Endothelial cell of umbilical vein (primary cell): ENCODE measurements at regions not wholly inside any gene's neighbourhood (a gene's known extent, or its start where the extent isn't known, plus 50 kb on each side); places are given as distances from the start of the nearest gene placed in this dataset.

Experiments used
- BruUV-seq: library from RNA; stranded (reverse); fragments of 400-500 nt; replicated peaks from 2 replicates; lab custom pipeline; 2021; lab: Mats Ljungman, UMichigan
- CTCF ChIA-PET: fragments of 300-600, 350-600 bp; sonication (Branson Sonifier 250); formaldehyde crosslinking; loops from one replicate; lab custom pipeline; 2021; ENCODE audit warnings: antibody characterized with exemption, inconsistent platforms; lab: Charles Lee
- POLR2A ChIA-PET: fragments of 300-600, 350-600 bp; sonication (Branson Sonifier 250); formaldehyde crosslinking; loops from one replicate; lab custom pipeline; 2021; ENCODE audit warnings: antibody characterized with exemption, inconsistent platforms; lab: Charles Lee
- DNase-seq: peaks from one replicate; pipeline ENCODE4 v3.0.0-alpha.2; 2011; ENCODE audit warnings: low read depth, low spot score
- FAIRE-seq: peaks from 2 replicates; lab custom pipeline; 2011; peaks lifted over from hg19 to GRCh38; lab: Jason Lieb, UNC
- H2AFZ ChIP-seq: 2 replicates; pipeline ENCODE4 v1.6.0; 2012; ENCODE audit warnings: low read depth, low read length, control low read depth, inconsistent platforms
- H3K27ac ChIP-seq: 2 replicates; pipeline ENCODE4 v1.5.1; 2011; ENCODE audit warnings: low read depth, mild to moderate bottlenecking, control low read depth, low read length, moderate library complexity; ENCODE audit not compliant: insufficient read depth
- H3K27me3 ChIP-seq, 2 experiments: 2 replicates each; pipeline versions ENCODE4 v1.6.0 to v1.6.1; 2011; ENCODE audit warnings: low read length in 2 of 2, mixed read lengths in 1 of 2; ENCODE audit not compliant: control insufficient read depth in 2 of 2, insufficient read depth in 2 of 2
- H3K36me3 ChIP-seq, 2 experiments: 2 replicates in 1 of 2; 3 replicates in 1 of 2; pipeline ENCODE4 v1.5.1; 2011; ENCODE audit warnings: low read length in 2 of 2, mild to moderate bottlenecking in 1 of 2, moderate library complexity in 1 of 2; ENCODE audit not compliant: control insufficient read depth in 2 of 2, insufficient read depth in 2 of 2; ENCODE audit errors: extremely low read depth in 1 of 2
- H3K4me1 ChIP-seq: 3 replicates; pipeline ENCODE4 v1.5.1; 2011; ENCODE audit warnings: mild to moderate bottlenecking, low read length; ENCODE audit not compliant: control insufficient read depth, insufficient read depth; ENCODE audit errors: extremely low read depth
- H3K4me2 ChIP-seq: 2 replicates; pipeline ENCODE4 v1.6.1; 2011; ENCODE audit warnings: low read length, control low read depth, mixed read lengths; ENCODE audit not compliant: insufficient read depth
- H3K4me3 ChIP-seq, 3 experiments: fragments of 200-600 bp in 1 of 3; sonication (generic), shearing (Covaris generic) in 1 of 3; replicated peaks in 1 of 3; 2 replicates each; pipeline ENCODE4 v1.5.1; 2011 to 2016; ENCODE audit warnings: control low read depth in 3 of 3, low read length in 3 of 3, mild to moderate bottlenecking in 2 of 3, inconsistent platforms in 1 of 3, low read depth in 1 of 3, moderate library complexity in 1 of 3; ENCODE audit not compliant: insufficient read depth in 1 of 3
- H3K79me2 ChIP-seq: 2 replicates; pipeline ENCODE4 v1.6.0; 2012; ENCODE audit warnings: low read length, inconsistent platforms; ENCODE audit not compliant: control insufficient read depth, insufficient read depth
- H3K9ac ChIP-seq: replicated peaks from 2 replicates; pipeline ENCODE3; 2011; ENCODE audit warnings: low read length, control low read depth; ENCODE audit not compliant: insufficient read depth; ENCODE audit errors: extremely low read depth
- H3K9me1 ChIP-seq: replicated peaks from 3 replicates; pipeline ENCODE4 v1.6.0; 2011; ENCODE audit warnings: mild to moderate bottlenecking, low read length; ENCODE audit not compliant: control insufficient read depth, insufficient read depth; ENCODE audit errors: extremely low read depth
- H3K9me3 ChIP-seq: replicated peaks from 2 replicates; pipeline ENCODE4 v1.5.1; 2012; ENCODE audit warnings: low read length, inconsistent platforms; ENCODE audit not compliant: control insufficient read depth, insufficient read depth
- H4K20me1 ChIP-seq: replicated peaks from 2 replicates; pipeline ENCODE3; 2011; ENCODE audit warnings: mild to moderate bottlenecking, low read length; ENCODE audit not compliant: control insufficient read depth, insufficient read depth; ENCODE audit errors: extremely low read depth
- EZH2 ChIP-seq: IDR thresholded peaks from 2 replicates; pipeline ENCODE4 v1.6.1; 2012; ENCODE audit warnings: borderline replicate concordance, low read depth, mild to moderate bottlenecking, moderate library complexity, low read length, inconsistent platforms; ENCODE audit not compliant: severe bottlenecking
- FOS ChIP-seq: IDR thresholded peaks from 2 replicates; pipeline ENCODE4 v1.6.1; 2011; ENCODE audit warnings: mild to moderate bottlenecking, low read length, moderate library complexity, borderline replicate concordance; ENCODE audit not compliant: insufficient read depth
- GATA2 ChIP-seq: IDR thresholded peaks from 2 replicates; pipeline ENCODE4 v1.7.0; 2011; ENCODE audit warnings: low read depth, mild to moderate bottlenecking, moderate library complexity, mixed read lengths, low read length; ENCODE audit not compliant: insufficient read length, insufficient read depth
- JUN ChIP-seq: IDR thresholded peaks from 2 replicates; pipeline ENCODE4 v1.6.1; 2011; ENCODE audit warnings: borderline replicate concordance, low read depth; ENCODE audit not compliant: insufficient read length, insufficient read depth
- MYC ChIP-seq: IDR thresholded peaks from one replicate; pipeline ENCODE4 v1.6.1; 2011; ENCODE audit warnings: mild to moderate bottlenecking, low read depth, low read length
- POLR2A ChIP-seq: IDR thresholded peaks from 2 replicates; pipeline ENCODE4 v1.6.1; 2012; ENCODE audit warnings: low read depth, mild to moderate bottlenecking, control low read depth, low read length
- POLR2AphosphoS5 ChIP-seq: IDR thresholded peaks from 2 replicates; pipeline ENCODE4 v1.6.1; 2012; ENCODE audit warnings: low read depth, mild to moderate bottlenecking, control low read depth, low read length, moderate library complexity; ENCODE audit not compliant: insufficient read depth
- dilution Hi-C: fragments of 300-500 bp; cut with MboI; formaldehyde crosslinking; loops from one replicate; pipeline ENCODE4 v1.15.0; 2019; ENCODE audit warnings: low sequenced_read_pairs; ENCODE audit not compliant: extremely low pct_ligation_motif_present
- intact Hi-C: fragments of 100-400 bp; cut with micrococcal nuclease; formaldehyde crosslinking; loops from one replicate; pipeline ENCODE4 v1.10.0; 2022

GRCh38 chr12:59250766-59251165 lies 330.5 kb upstream of the LRIG3 start:
- H3K9ac ChIP-seq = no peak overlapping the region
- no peaks in the 10 kb centered on the region for H3K79me2 ChIP-seq
- H3K4me2 ChIP-seq = no peak overlapping the region
- no peak overlapping the region for H3K4me3 ChIP-seq
- intact Hi-C loops (no loop called here), dilution Hi-C loops (no loop called here)
- no peaks in the 10 kb centered on the region for H3K27me3 ChIP-seq
- H3K27ac ChIP-seq = no peak overlapping the region
- FAIRE-seq (no peak), DNase-seq (no peak)
- TF ChIP-seq FOS (no peak), POLR2AphosphoS5 (no peak), EZH2 (no peak)
- POLR2A ChIA-PET = no interaction called here
- H3K9me1 ChIP-seq = no peaks in the 10 kb centered on the region
- no peaks in the 10 kb centered on the region for H3K9me3 ChIP-seq
- no peaks in the 10 kb centered on the region for H3K4me1 ChIP-seq
- no peaks in the 10 kb centered on the region for H3K36me3 ChIP-seq
- no peak overlapping the region for H2AFZ ChIP-seq
- no peaks in the 10 kb centered on the region for H4K20me1 ChIP-seq
- CTCF ChIA-PET = no interaction called here
- BruUV-seq = no TSS peak

- no peaks in the 10 kb centered on the region for H3K4me1 ChIP-seq
Measured at GRCh38 chr12:59240048-59240447, 319.7 kb upstream of the LRIG3 start.

More at GRCh38 chr12:59240048-59240447, 319.7 kb upstream of the LRIG3 start:
- ChIA-PET POLR2A (no interaction called here), CTCF (no interaction called here)
- H3K4me2 ChIP-seq = no peak overlapping the region
- no peaks in the 10 kb centered on the region for H3K36me3 ChIP-seq
- BruUV-seq = no TSS peak
- no peaks in the 10 kb centered on the region for H3K27me3 ChIP-seq
- no peak overlapping the region for H3K9ac ChIP-seq
- no peak overlapping the region for H3K27ac ChIP-seq
- H3K9me3 ChIP-seq = no peaks in the 10 kb centered on the region
- dilution Hi-C loops = no loop called here
- no peak for FAIRE-seq
- intact Hi-C loops = no loop called here
- no peak for TF ChIP-seq GATA2
- TF ChIP-seq MYC = no peak
- no peak for TF ChIP-seq POLR2A
- TF ChIP-seq JUN = no peak
- no peak for TF ChIP-seq EZH2
- no peak for TF ChIP-seq FOS
- DNase-seq = no peak
- H3K79me2 ChIP-seq = no peaks in the 10 kb centered on the region
- H4K20me1 ChIP-seq = no peaks in the 10 kb centered on the region
- no peak overlapping the region for H3K4me3 ChIP-seq
- no peak overlapping the region for H2AFZ ChIP-seq
- H3K9me1 ChIP-seq = no peaks in the 10 kb centered on the region
